GM10266 (cell line): ENCODE measurements at regions not wholly inside any gene's neighbourhood (a gene's known extent, or its start where the extent isn't known, plus 50 kb on each side); places are given as distances from the start of the nearest gene placed in this dataset.

ENCODE experiments used
- DNase-seq: peaks from one replicate; pipeline ENCODE4 v3.0.0; 2012; ENCODE audit errors: extremely low spot score
- TF ChIP-seq, protein P1 (sequence below): IDR thresholded peaks from 2 replicates; pipeline ENCODE4 v1.5.1; 2012; ENCODE audit warnings: mild to moderate bottlenecking, low read depth; ENCODE audit not compliant: control insufficient read depth, insufficient read depth; ENCODE audit errors: missing control alignments

DNA sequence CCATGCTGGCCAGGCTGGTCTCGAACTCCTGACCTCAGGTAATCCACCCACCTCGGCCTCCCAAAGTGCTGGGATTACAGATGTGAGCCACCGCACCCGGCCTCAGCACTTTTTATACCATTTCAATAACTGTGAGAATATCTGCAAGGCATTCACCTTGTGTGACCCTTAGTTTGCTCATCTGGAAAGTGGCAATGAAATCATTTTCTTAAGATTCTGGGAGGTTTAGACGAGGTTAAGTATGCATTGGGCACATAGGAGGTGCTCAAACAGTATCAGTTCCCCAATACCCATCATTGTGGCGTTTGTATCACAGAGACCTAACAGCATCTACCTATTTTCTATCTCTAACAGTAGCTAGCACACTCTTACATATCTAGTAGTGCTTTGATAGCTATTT is 481.9 kb upstream of the ERCC4 start:
- TF ChIP-seq, protein P1, sequence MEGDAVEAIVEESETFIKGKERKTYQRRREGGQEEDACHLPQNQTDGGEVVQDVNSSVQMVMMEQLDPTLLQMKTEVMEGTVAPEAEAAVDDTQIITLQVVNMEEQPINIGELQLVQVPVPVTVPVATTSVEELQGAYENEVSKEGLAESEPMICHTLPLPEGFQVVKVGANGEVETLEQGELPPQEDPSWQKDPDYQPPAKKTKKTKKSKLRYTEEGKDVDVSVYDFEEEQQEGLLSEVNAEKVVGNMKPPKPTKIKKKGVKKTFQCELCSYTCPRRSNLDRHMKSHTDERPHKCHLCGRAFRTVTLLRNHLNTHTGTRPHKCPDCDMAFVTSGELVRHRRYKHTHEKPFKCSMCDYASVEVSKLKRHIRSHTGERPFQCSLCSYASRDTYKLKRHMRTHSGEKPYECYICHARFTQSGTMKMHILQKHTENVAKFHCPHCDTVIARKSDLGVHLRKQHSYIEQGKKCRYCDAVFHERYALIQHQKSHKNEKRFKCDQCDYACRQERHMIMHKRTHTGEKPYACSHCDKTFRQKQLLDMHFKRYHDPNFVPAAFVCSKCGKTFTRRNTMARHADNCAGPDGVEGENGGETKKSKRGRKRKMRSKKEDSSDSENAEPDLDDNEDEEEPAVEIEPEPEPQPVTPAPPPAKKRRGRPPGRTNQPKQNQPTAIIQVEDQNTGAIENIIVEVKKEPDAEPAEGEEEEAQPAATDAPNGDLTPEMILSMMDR, result no peak
- DNase-seq, result no peak

DNA sequence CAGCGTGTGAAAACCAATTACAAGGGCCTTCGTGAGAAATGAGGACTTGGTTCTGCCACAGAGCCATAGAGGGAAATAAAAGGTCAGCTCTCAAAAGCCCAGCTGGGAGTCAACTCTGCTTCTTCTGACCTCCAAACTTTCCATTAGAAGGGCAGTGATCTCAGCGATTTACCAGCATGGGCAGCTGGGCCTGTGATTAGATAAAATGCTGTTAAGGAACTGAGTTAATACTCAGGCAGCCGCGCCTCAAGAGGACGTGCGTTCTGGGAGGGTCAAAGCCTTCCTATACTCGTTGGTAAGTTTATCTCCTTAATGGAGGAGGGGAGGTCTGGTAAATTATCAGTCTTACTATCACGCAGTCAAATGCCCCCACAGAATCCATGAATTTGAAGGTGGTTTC is 480.2 kb upstream of the ERCC4 start:
- no peak for DNase-seq

DNA sequence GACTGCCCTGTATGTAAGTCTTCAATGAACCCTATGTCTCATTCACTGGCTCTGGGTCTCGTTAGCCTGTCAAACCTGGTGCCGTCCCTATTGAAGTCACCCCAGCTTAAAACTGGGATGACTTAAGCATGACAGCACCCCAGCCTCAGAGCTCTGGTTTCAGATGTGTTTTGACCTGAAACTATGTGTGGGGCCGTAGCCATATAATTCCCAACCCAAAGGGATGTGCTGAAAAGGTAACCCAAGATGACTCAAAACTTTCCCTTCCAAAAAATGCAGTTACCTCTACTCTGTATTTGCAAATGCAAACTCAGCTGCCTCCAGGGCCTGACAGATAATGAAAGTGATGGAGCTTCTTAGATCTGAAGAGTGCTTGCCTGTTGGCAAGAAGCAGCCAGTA is 478.3 kb upstream of the ERCC4 start:
- TF ChIP-seq, protein P1, result no peak
- DNase-seq, result peak; percentile 36

More for the DNA sequence above, 480.2 kb upstream of the ERCC4 start:
- TF ChIP-seq, protein P1, result no peak

DNA sequence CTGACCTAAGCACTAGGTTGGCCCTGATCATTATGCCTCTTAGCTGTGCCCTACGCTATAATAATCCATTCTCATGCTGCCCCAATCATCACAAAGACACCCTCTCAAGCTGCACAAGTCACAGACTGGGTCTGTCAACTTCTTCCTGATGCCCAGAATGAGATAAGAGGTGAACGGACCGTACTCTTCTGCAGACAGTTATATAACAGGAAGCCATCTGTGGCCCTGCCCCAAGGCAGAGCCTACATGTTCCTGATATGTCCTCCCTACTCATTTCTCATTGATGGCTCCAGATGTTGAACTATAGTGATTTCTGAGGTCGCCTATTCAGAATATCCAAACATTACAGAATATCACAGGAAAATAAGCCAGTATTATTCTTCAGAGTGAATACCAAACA is 471.6 kb upstream of the ERCC4 start:
- DNase-seq, result no peak
- TF ChIP-seq, protein P1, result no peak

DNA sequence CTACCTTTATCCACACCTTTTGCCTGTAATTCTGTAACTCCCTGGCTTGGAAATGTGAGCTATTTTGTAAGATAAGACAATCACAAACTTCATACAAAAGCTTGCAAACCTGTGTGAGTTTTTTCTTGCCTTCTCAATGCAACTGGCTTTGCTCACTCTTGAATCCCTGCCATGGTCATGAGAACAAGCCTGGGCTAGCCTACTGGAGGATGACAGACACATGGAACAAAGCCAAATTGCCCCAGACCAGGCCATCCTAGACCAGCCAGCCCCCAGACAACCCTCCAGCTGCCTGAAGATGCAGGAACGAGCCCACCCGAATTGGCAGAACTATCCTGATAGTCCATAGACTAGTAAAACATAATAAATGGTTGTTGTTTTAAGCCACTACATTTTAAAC is 466.6 kb upstream of the ERCC4 start:
- no peak for DNase-seq
- TF ChIP-seq, protein P1, result no peak

DNA sequence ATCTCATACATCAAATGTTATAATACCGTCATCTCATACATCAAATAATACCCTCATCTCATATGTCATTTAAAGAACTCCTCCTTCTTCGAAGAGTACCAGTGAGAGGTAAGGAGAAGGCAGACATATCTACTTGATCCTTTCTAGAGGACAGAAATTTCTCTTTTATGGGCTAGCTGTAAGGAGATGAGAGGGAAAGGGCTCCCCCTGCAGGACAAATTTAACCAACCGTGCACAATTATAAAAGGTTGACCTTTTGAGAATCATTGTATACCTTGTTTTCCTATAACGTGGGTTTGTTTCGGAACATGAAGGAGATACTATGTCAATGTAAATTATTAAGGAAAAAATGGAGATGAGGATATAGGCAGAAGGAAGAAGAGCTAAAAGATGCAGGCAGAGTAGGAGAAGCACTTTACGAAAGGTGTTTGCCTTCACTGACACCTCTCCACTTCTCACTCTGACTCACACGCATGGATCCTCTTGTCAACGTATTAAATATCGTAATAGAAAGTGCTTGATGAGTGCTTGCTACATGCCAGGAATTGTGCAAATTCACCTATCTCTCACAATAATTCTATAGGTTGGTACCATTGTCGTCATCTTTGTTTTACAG is 465.9 kb upstream of the ERCC4 start:
- TF ChIP-seq, protein P1, result peak; percentile 44
- DNase-seq, result peak; percentile 36

DNA sequence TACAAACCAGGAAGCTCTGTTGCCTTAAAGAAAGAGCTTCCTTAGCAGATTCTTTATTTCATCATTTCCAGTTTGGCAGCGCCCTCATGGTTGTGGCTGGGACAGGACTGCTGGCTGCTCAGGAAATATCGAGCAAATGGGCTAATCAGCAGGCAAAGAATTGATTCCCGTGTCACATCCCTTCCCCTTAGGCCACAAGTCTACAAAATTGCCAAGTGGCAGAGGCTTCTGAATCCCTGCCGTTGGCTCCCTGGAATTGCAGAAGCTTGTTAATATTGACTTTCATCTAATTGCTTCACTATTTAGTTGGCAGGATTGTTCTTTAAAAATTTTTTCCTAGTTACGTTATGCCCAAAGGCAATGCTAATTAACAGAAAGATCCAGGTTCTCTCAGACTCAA is 456.3 kb upstream of the ERCC4 start:
- TF ChIP-seq, protein P1, result no peak
- no peak for DNase-seq
